HEK293T (cell line): ENCODE measurements at regions not wholly inside any gene's neighbourhood (a gene's known extent, or its start where the extent isn't known, plus 50 kb on each side); places are given as distances from the start of the nearest gene placed in this dataset.

Experiments
- CTCF ChIA-PET: fragments of 350-600 bp; formaldehyde crosslinking; extraction: SDS; loops from one replicate; lab custom pipeline; 2021; ENCODE audit warnings: antibody characterized with exemption, inconsistent platforms; lab: Yijun Ruan, JAX
- POLR2A ChIA-PET: fragments of 350-600 bp; formaldehyde crosslinking; extraction: SDS; loops from one replicate; lab custom pipeline; 2020; ENCODE audit warnings: antibody characterized with exemption, inconsistent platforms; lab: Yijun Ruan, JAX
- DNase-seq: peaks from one replicate; pipeline ENCODE4 v3.0.0; 2012; ENCODE audit warnings: mixed read lengths; ENCODE audit errors: extremely low spot score
- ARNT ChIP-seq: fragments of 450-650 bp; IDR thresholded peaks from 2 replicates; pipeline ENCODE4 v1.6.1; 2017; ENCODE audit warnings: mild to moderate bottlenecking
- BHLHE40 ChIP-seq: fragments of 450-650 bp; IDR thresholded peaks from 2 replicates; pipeline ENCODE4 v1.6.1; 2016; ENCODE audit warnings: mild to moderate bottlenecking, moderate library complexity, borderline replicate concordance
- CTBP1 ChIP-seq: fragments of 450-650 bp; IDR thresholded peaks from 2 replicates; pipeline ENCODE4 v1.6.1; 2016; ENCODE audit warnings: borderline replicate concordance
- ELF4 ChIP-seq: fragments of 450-650 bp; IDR thresholded peaks from 2 replicates; pipeline ENCODE4 v1.6.1; 2017; ENCODE audit warnings: antibody characterized with exemption
- FOXA1 ChIP-seq: fragments of 450-650 bp; IDR thresholded peaks from 2 replicates; pipeline ENCODE4 v1.6.1; 2016; ENCODE audit warnings: mild to moderate bottlenecking
- FOXK2 ChIP-seq: fragments of 450-650 bp; IDR thresholded peaks from 2 replicates; pipeline ENCODE4 v1.6.1; 2016; ENCODE audit warnings: mild to moderate bottlenecking
- FOXM1 ChIP-seq: fragments of 450-650 bp; IDR thresholded peaks from 2 replicates; pipeline ENCODE4 v1.6.1; 2017; ENCODE audit warnings: mild to moderate bottlenecking, borderline replicate concordance
- HDGF ChIP-seq: fragments of 450-650 bp; IDR thresholded peaks from 2 replicates; pipeline ENCODE4 v1.6.1; 2017; ENCODE audit warnings: antibody characterized with exemption, borderline replicate concordance
- L3MBTL2 ChIP-seq: fragments of 450-650 bp; conservative IDR thresholded peaks from 2 replicates; pipeline ENCODE4 v1.6.1; 2016; ENCODE audit warnings: mild to moderate bottlenecking
- LEF1 ChIP-seq: fragments of 450-650 bp; IDR thresholded peaks from 2 replicates; pipeline ENCODE4 v1.6.1; 2017; ENCODE audit warnings: mild to moderate bottlenecking, borderline replicate concordance
- NFRKB ChIP-seq: fragments of 450-650 bp; IDR thresholded peaks from 2 replicates; pipeline ENCODE4 v1.6.1; 2016; ENCODE audit warnings: mild to moderate bottlenecking, moderate library complexity
- SP1 ChIP-seq: fragments of 450-650 bp; IDR thresholded peaks from 2 replicates; pipeline ENCODE4 v1.6.1; 2017
- SUZ12 ChIP-seq: fragments of 450-650 bp; IDR thresholded peaks from 2 replicates; pipeline ENCODE4 v1.6.1; 2016; ENCODE audit warnings: mild to moderate bottlenecking
- TARDBP ChIP-seq: fragments of 450-650 bp; IDR thresholded peaks from 2 replicates; pipeline ENCODE4 v1.6.1; 2016
- ZNF384 ChIP-seq: fragments of 450-650 bp; IDR thresholded peaks from 2 replicates; pipeline ENCODE4 v1.6.1; 2016
- TF ChIP-seq, protein P1 (sequence below): fragments of 450-650 bp; IDR thresholded peaks from 2 replicates; pipeline ENCODE4 v1.6.1; 2016

DNA sequence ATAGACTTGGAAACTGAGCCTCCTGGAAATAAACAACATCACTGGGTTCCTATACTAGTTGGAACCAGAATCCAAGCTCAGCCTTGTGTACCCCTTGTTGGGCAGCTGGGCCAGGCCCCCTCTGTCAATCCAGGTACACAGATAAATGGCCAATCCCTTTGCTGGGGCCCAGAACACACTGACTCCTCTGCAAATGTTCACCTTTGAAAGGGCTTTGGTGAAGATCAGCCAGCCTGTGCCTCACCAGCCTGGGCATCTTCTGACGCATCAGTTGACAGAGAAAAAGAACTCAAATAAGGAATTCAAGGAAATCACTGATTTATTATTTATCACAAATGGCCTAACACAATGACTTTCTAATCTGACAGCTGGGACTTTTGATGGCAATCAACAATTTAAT lies 1090.2 kb downstream of the BCL11B start:
- ChIA-PET POLR2A (no interaction called here), CTCF (no interaction called here)
- TF ChIP-seq HDGF (no peak), SUZ12 (no peak), LEF1 (no peak), FOXM1 (no peak), FOXA1 (no peak), CTBP1 (no peak), BHLHE40 (no peak), SP1 (no peak), NFRKB (no peak), FOXK2 (no peak), ZNF384 (no peak), ELF4 (no peak), L3MBTL2 (no peak), ARNT (no peak), TARDBP (no peak)
- TF ChIP-seq, protein P1, sequence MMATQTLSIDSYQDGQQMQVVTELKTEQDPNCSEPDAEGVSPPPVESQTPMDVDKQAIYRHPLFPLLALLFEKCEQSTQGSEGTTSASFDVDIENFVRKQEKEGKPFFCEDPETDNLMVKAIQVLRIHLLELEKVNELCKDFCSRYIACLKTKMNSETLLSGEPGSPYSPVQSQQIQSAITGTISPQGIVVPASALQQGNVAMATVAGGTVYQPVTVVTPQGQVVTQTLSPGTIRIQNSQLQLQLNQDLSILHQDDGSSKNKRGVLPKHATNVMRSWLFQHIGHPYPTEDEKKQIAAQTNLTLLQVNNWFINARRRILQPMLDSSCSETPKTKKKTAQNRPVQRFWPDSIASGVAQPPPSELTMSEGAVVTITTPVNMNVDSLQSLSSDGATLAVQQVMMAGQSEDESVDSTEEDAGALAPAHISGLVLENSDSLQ = no peak
- no peak for DNase-seq

GRCh38 chr14:98182393-98183055 lies 1089.5 kb downstream of the BCL11B start:
- ChIA-PET CTCF (no interaction called here), POLR2A (no interaction called here)
- no peak for DNase-seq
- no peak for TF ChIP-seq L3MBTL2

- no peak for TF ChIP-seq ELF4
- TF ChIP-seq FOXM1 = no peak
- no peak for TF ChIP-seq SUZ12
- no peak for TF ChIP-seq FOXK2
- no peak for TF ChIP-seq ARNT
- no peak for TF ChIP-seq L3MBTL2
- no peak for TF ChIP-seq SP1
- TF ChIP-seq FOXA1 = no peak
- TF ChIP-seq CTBP1 = no peak
- ChIA-PET POLR2A (no interaction called here), CTCF (no interaction called here)
- no peak for DNase-seq
Measured at GRCh38 chr14:98183556-98183955, 1088.4 kb downstream of the BCL11B start.

GRCh38 chr14:98184457-98184856 lies 1087.5 kb downstream of the BCL11B start:
- ChIA-PET POLR2A (no interaction called here), CTCF (no interaction called here)
- DNase-seq = no peak
- TF ChIP-seq TARDBP (no peak), SP1 (no peak), ZNF384 (no peak), SUZ12 (no peak)
- TF ChIP-seq, protein P1 = no peak

DNA sequence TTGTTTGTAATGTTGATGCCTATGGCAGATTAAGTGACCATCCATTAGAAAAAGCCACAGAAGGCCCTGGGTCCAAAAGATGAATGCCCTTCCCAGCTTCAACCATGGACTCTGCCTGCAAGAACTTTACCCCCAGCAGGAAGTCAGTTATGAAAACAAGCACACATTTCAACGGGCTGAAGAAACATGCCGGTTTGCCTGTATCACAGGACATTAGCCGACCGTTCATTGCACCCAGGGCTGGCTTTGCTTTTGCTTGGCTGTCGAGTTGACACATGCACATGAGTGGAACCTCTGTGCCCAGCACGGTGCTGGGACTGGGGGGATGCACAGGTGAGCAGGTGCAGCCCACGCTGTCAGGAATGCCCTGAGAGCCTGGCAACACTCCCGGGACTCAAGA lies 1087.0 kb downstream of the BCL11B start:
- ChIA-PET POLR2A (no interaction called here), CTCF (no interaction called here)
- TF ChIP-seq CTBP1 (no peak), ELF4 (no peak), L3MBTL2 (no peak), FOXK2 (no peak), FOXA1 (no peak), SUZ12 (no peak), NFRKB (no peak), SP1 (no peak), LEF1 (no peak), ZNF384 (no peak), FOXM1 (no peak), ARNT (no peak), TARDBP (no peak)
- TF ChIP-seq, protein P1 = no peak
- DNase-seq = no peak

GRCh38 chr14:98186140-98186539 lies 1085.9 kb downstream of the BCL11B start:
- ChIA-PET POLR2A (no interaction called here), CTCF (no interaction called here)
- no peak for DNase-seq
- TF ChIP-seq CTBP1 (no peak), L3MBTL2 (no peak), ARNT (no peak), SUZ12 (no peak)
- TF ChIP-seq, protein P1 = no peak

DNA sequence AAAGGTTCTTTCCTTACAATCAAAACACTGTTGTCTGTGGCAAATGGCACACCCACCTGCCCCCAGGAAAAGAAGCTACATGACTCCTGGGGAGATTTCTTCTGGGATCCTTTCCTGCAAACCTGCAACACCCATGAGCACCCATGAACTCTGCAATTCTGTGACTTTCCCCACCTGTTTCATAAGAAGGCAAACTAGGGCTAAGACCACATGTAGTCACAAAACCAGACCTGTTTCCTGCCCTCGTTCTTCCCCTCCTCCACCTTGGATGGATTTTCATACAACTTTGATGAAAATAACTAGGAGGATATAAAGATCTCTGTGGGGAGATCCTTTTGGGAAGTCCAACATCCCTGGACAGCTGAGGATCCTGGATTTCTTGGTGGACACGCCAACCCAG lies 1084.7 kb downstream of the BCL11B start:
- TF ChIP-seq NFRKB (no peak), FOXM1 (no peak), ARNT (no peak), SP1 (no peak), FOXA1 (no peak), ELF4 (no peak), TARDBP (no peak), FOXK2 (no peak), L3MBTL2 (no peak), LEF1 (no peak)
- TF ChIP-seq, protein P1 = no peak
- ChIA-PET CTCF (no interaction called here), POLR2A (no interaction called here)
- no peak for DNase-seq
